K562 (cell line): ENCODE measurements at regions not wholly inside any gene's neighbourhood (a gene's known extent, or its start where the extent isn't known, plus 50 kb on each side); places are given as distances from the start of the nearest gene placed in this dataset.

Experiments
- ATAC-seq: fragments of 200-7000 bp; cut with Tn5 transposase; 3 replicates; pipeline ENCODE4 v1.9.1; 2020; ENCODE audit warnings: moderate library complexity
- BruUV-seq: library from RNA; stranded (reverse); fragments of 400-500 nt; replicated peaks from 2 replicates; lab custom pipeline; 2021; lab: Mats Ljungman, UMichigan
- CTCF ChIA-PET: fragments of 300-600 bp; formaldehyde crosslinking; extraction: SDS; loops from one replicate; lab custom pipeline; 2021; ENCODE audit warnings: low intra/inter-chr PET ratio; lab: Yijun Ruan, JAX
- POLR2A ChIA-PET: fragments of 300-600, 350-650 bp; sonication (Branson Sonifier 250); formaldehyde crosslinking; extraction: SDS; loops from one replicate; lab custom pipeline; 2021; ENCODE audit warnings: antibody characterized with exemption, inconsistent platforms; lab: Yijun Ruan, JAX
- DNase-seq, 4 experiments: peaks; one replicate each; pipeline versions ENCODE4 v3.0.0 to v3.0.0-alpha.2; 2011 to 2018; ENCODE audit warnings: low spot score in 3 of 4, mixed read lengths in 3 of 4; ENCODE audit errors: extremely low read depth in 1 of 4
- FAIRE-seq: peaks from 2 replicates; lab custom pipeline; 2011; peaks lifted over from hg19 to GRCh38; lab: Jason Lieb, UNC
- H2AFZ ChIP-seq: 2 replicates; pipeline ENCODE4 v1.6.0; 2011; ENCODE audit warnings: low read depth, low read length, control low read depth, inconsistent platforms
- H3K27ac ChIP-seq: fragments of 200-600 bp; 3 replicates; pipeline ENCODE4 v1.8.0; 2011; ENCODE audit warnings: low read depth, mild to moderate bottlenecking, control low read depth, inconsistent platforms, low read length, moderate library complexity, mixed read lengths; ENCODE audit errors: extremely low read depth
- H3K27me3 ChIP-seq, 2 experiments: fragments of 300-600 bp in 1 of 2; 2 replicates in 1 of 2; 3 replicates in 1 of 2; pipeline versions ENCODE4 v1.6.0 to v1.8.0; 2011; ENCODE audit warnings: inconsistent platforms in 2 of 2, low read length in 2 of 2, mild to moderate bottlenecking in 1 of 2, mixed read lengths in 1 of 2, moderate library complexity in 1 of 2; ENCODE audit not compliant: control insufficient read depth in 2 of 2, insufficient read depth in 2 of 2
- H3K36me3 ChIP-seq: fragments of 300-600 bp; 3 replicates; pipeline ENCODE4 v1.8.0; 2011; ENCODE audit warnings: mild to moderate bottlenecking, low read length, inconsistent platforms; ENCODE audit not compliant: control insufficient read depth, insufficient read depth
- H3K4me1 ChIP-seq, 2 experiments: fragments of 200-600 bp in 1 of 2; replicated peaks in 1 of 2; 2 replicates in 1 of 2; 3 replicates in 1 of 2; pipeline versions ENCODE4 v1.5.1 to v1.8.0; 2011; ENCODE audit warnings: inconsistent platforms in 2 of 2, low read length in 2 of 2, mild to moderate bottlenecking in 1 of 2, mixed read lengths in 1 of 2, moderate library complexity in 1 of 2; ENCODE audit not compliant: control insufficient read depth in 2 of 2, insufficient read depth in 2 of 2
- H3K4me2 ChIP-seq: 2 replicates; pipeline ENCODE4 v1.6.1; 2011; ENCODE audit warnings: low read length, control low read depth, inconsistent platforms, mixed read lengths; ENCODE audit not compliant: insufficient read depth
- H3K4me3 ChIP-seq: fragments of 200-600 bp; sonication (generic), shearing (Covaris generic); 2 replicates; pipeline ENCODE4 v1.5.1; 2016; ENCODE audit warnings: control low read depth, inconsistent platforms
- H3K79me2 ChIP-seq: fragments of 200-600 bp; 3 replicates; pipeline ENCODE4 v1.8.0; 2011; ENCODE audit warnings: low read length, inconsistent platforms; ENCODE audit not compliant: control insufficient read depth, insufficient read depth
- H3K9ac ChIP-seq, 2 experiments: 2 replicates each; pipeline versions ENCODE4 v1.6.0 to v1.6.1; 2011; ENCODE audit warnings: low read depth in 2 of 2, low read length in 2 of 2, control low read depth in 1 of 2, inconsistent platforms in 1 of 2, mild to moderate bottlenecking in 1 of 2, mixed read lengths in 1 of 2; ENCODE audit not compliant: insufficient read depth in 1 of 2
- H3K9me1 ChIP-seq: one replicate; pipeline ENCODE4 v1.6.0; 2011; ENCODE audit warnings: inconsistent platforms, mild to moderate bottlenecking, low read length, moderate library complexity; ENCODE audit not compliant: control insufficient read depth, insufficient read depth
- H3K9me3 ChIP-seq: replicated peaks from 2 replicates; pipeline ENCODE4 v1.5.1; 2011; ENCODE audit warnings: low read depth, low read length, inconsistent platforms; ENCODE audit not compliant: control insufficient read depth, insufficient read depth
- H4K20me1 ChIP-seq: replicated peaks from 2 replicates; pipeline ENCODE4 v1.6.1; 2011; ENCODE audit warnings: low read length, inconsistent platforms, mixed read lengths; ENCODE audit not compliant: control insufficient read depth, insufficient read depth
- JUND ChIP-seq, 2 experiments: IDR thresholded peaks; 2 replicates in 1 of 2; 3 replicates in 1 of 2; pipeline ENCODE4 v1.6.1; 2011; ENCODE audit warnings: borderline replicate concordance in 2 of 2, low read depth in 2 of 2, low read length in 2 of 2, improper control_type of control experiment in 1 of 2, missing biosample characterization in 1 of 2, missing genetic modification characterization in 1 of 2, missing genetic modification reagents in 1 of 2
- MBD2 ChIP-seq: sonication (generic); IDR thresholded peaks from 2 replicates; pipeline ENCODE4 v1.6.1; 2016; ENCODE audit warnings: low read depth, borderline replicate concordance
- NONO ChIP-seq, 2 experiments: fragments of 200-400 bp in 1 of 2; fragments of 450-650 bp in 1 of 2; formaldehyde crosslinking in 1 of 2; IDR thresholded peaks; 2 replicates each; pipeline ENCODE4 v1.6.1; 2017; ENCODE audit warnings: low read depth in 2 of 2, mild to moderate bottlenecking in 2 of 2, moderate library complexity in 2 of 2, low read length in 1 of 2
- PCBP2 ChIP-seq: fragments of 200-400 bp; formaldehyde crosslinking; IDR thresholded peaks from 2 replicates; pipeline ENCODE4 v1.6.1; 2018; ENCODE audit warnings: low read length, low read depth, mild to moderate bottlenecking, moderate library complexity; ENCODE audit not compliant: poor library complexity, severe bottlenecking
- POLR3A ChIP-seq: IDR thresholded peaks from 2 replicates; pipeline ENCODE4 v1.6.1; 2011; ENCODE audit warnings: borderline replicate concordance, mild to moderate bottlenecking, moderate library complexity; ENCODE audit not compliant: insufficient read length, insufficient read depth; ENCODE audit errors: extremely low read depth
- PRPF4 ChIP-seq: fragments of 200-400 bp; formaldehyde crosslinking; IDR thresholded peaks from one replicate; pipeline ENCODE4 v1.6.1; 2017; ENCODE audit warnings: low read length, low read depth, mild to moderate bottlenecking; ENCODE audit not compliant: insufficient read depth, poor library complexity, severe bottlenecking
- STAT5B ChIP-seq: fragments of 250-450 bp; sonication (Bioruptor Pico); IDR thresholded peaks from 2 replicates; pipeline ENCODE4 v1.8.0; 2021; ENCODE audit warnings: mild to moderate bottlenecking, inconsistent platforms
- TGIF2 ChIP-seq: sonication (generic); formaldehyde crosslinking; IDR thresholded peaks from 2 replicates; pipeline ENCODE4 v1.8.1; 2022; ENCODE audit warnings: mild to moderate bottlenecking, missing genetic modification reagents, moderate library complexity
- ZNF232 ChIP-seq: sonication (generic); formaldehyde crosslinking; IDR thresholded peaks from 2 replicates; pipeline ENCODE4 v1.8.0; 2022; ENCODE audit warnings: mild to moderate bottlenecking, missing genetic modification reagents
- in situ Hi-C: fragments of 300-500 bp; cut with MboI; formaldehyde crosslinking; loops from 4 replicates; pipeline ENCODE4 v1.15.0; 2018; ENCODE audit warnings: inconsistent platforms, mixed read lengths
- intact Hi-C: fragments of 100-400 bp; cut with micrococcal nuclease; formaldehyde crosslinking; loops from 2 replicates; pipeline ENCODE4 v1.14.2; 2022
- TF ChIP-seq, protein P1 (sequence below), 3 experiments: fragments of 200-800 bp in 1 of 3; sonication (Bioruptor generic) in 1 of 3; sonication (generic) in 1 of 3; formaldehyde crosslinking in 1 of 3; IDR thresholded peaks; 2 replicates each; pipeline versions ENCODE4 v1.6.1 to v1.8.0; 2016 to 2022; ENCODE audit warnings: mild to moderate bottlenecking in 2 of 3, missing compliant biosample characterization in 2 of 3, missing genetic modification characterization in 2 of 3, missing genetic modification reagents in 1 of 3
- TF ChIP-seq, protein P2 (sequence below): fragments of 250-450 bp; sonication (Bioruptor Pico); IDR thresholded peaks from 2 replicates; pipeline ENCODE4 v1.9.0; 2021; ENCODE audit warnings: mild to moderate bottlenecking, inconsistent platforms
- TF ChIP-seq, protein P3 (sequence below): fragments of 450-650 bp; IDR thresholded peaks from 2 replicates; pipeline ENCODE4 v1.7.0; 2016; ENCODE audit warnings: borderline replicate concordance

DNA sequence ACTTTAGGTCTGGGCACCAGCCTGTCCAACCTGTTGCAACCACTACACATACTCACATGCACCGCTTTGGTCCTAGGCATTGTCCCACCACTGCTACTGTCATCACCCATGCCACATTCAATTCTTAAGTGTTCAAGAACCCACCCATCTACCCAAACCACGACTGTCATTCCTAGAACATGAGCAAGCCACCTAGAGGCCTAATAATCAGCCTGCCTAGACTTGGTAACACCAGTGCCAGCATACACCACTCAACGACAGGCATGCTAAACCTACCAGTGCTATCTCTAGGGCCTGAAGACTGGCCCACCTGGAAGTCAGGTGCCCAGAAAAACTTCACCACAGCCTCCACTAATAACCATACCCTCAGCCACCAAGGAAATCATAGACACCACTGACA lies 532.8 kb upstream of the DEPDC1 start (continued):
- TF ChIP-seq, protein P1, sequence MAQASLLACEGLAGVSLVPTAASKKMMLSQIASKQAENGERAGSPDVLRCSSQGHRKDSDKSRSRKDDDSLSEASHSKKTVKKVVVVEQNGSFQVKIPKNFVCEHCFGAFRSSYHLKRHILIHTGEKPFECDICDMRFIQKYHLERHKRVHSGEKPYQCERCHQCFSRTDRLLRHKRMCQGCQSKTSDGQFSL (CRISPR knock-in tag; IDR thresholded peaks at IDR 0.05), result no peak
- TF ChIP-seq, protein P1 (tag; IDR thresholded peaks at IDR 0.05), result no peak
- TF ChIP-seq STAT5B (CRISPR knock-in tag) (no peak), PRPF4 (no peak)
- TF ChIP-seq, protein P2, sequence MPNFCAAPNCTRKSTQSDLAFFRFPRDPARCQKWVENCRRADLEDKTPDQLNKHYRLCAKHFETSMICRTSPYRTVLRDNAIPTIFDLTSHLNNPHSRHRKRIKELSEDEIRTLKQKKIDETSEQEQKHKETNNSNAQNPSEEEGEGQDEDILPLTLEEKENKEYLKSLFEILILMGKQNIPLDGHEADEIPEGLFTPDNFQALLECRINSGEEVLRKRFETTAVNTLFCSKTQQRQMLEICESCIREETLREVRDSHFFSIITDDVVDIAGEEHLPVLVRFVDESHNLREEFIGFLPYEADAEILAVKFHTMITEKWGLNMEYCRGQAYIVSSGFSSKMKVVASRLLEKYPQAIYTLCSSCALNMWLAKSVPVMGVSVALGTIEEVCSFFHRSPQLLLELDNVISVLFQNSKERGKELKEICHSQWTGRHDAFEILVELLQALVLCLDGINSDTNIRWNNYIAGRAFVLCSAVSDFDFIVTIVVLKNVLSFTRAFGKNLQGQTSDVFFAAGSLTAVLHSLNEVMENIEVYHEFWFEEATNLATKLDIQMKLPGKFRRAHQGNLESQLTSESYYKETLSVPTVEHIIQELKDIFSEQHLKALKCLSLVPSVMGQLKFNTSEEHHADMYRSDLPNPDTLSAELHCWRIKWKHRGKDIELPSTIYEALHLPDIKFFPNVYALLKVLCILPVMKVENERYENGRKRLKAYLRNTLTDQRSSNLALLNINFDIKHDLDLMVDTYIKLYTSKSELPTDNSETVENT (CRISPR knock-in tag), result no peak

DNA sequence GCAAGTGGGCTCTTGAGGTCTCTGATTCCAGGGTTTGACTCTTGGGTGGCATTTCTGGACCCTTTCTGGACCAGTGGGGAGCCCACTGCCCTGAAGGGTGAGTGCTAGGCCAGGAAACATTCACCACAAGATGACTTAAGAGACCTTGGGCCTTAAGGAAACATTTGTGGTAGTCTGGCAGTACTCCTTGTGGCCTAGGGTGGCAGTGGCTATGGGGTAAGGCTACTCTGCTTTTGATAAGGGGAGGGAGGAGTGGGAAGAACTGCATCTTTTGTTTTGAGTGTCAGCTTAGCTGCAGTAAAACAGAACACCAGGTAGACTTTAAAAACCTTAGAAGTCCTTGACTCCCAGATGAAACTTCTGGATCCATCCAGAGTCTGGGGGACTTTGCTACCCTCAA lies 529.3 kb upstream of the LRRC7 start:
- Histone ChIP-seq H3K9me1 (no peaks in the 10 kb centered on the region), H3K27me3 (no peaks in the 10 kb centered on the region), H3K4me2 (no peak overlapping the region), H3K9me3 (no peaks in the 10 kb centered on the region), H2AFZ (no peak overlapping the region), H3K79me2 (no peaks in the 10 kb centered on the region), H4K20me1 (no peaks in the 10 kb centered on the region), H3K9ac (no peak overlapping the region), H3K36me3 (no peaks in the 10 kb centered on the region), H3K27ac (no peak overlapping the region), H3K4me1 (no peaks in the 10 kb centered on the region), H3K4me3 (no peak overlapping the region)
- BruUV-seq, result no TSS peak
- ATAC-seq (no peak), FAIRE-seq (no peak), DNase-seq (no peak)
- POLR2A ChIA-PET, result no interaction called here
- CTCF ChIA-PET, result no interaction called here
- in situ Hi-C loops (no loop called here), intact Hi-C loops (no loop called here)
- TF ChIP-seq TGIF2 (CRISPR knock-in tag) (no peak), POLR3A (no peak), NONO (IDR thresholded peaks at IDR 0.05; ENCODE audit: low read depth in 2 of 2, low read length in 1 of 2) (no peak), MBD2 (no peak), JUND (IDR thresholded peaks at IDR 0.05; ENCODE audit: borderline replicate concordance, low read depth, low read length) (no peak), JUND (tag; IDR thresholded peaks at IDR 0.05; ENCODE audit: borderline replicate concordance, low read depth, low read length) (no peak), PCBP2 (no peak), ZNF232 (CRISPR knock-in tag) (no peak)
- TF ChIP-seq, protein P3, sequence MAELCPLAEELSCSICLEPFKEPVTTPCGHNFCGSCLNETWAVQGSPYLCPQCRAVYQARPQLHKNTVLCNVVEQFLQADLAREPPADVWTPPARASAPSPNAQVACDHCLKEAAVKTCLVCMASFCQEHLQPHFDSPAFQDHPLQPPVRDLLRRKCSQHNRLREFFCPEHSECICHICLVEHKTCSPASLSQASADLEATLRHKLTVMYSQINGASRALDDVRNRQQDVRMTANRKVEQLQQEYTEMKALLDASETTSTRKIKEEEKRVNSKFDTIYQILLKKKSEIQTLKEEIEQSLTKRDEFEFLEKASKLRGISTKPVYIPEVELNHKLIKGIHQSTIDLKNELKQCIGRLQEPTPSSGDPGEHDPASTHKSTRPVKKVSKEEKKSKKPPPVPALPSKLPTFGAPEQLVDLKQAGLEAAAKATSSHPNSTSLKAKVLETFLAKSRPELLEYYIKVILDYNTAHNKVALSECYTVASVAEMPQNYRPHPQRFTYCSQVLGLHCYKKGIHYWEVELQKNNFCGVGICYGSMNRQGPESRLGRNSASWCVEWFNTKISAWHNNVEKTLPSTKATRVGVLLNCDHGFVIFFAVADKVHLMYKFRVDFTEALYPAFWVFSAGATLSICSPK, result no peak
